Right lobe of liver (tissue), 4 donors: ENCODE measurements at regions not wholly inside any gene's neighbourhood (a gene's known extent, or its start where the extent isn't known, plus 50 kb on each side); places are given as distances from the start of the nearest gene placed in this dataset.

Experiments used
- CTCF ChIP-seq, 4 donors: fragments of 200-600 bp in 3 of 4; fragments of 450-650 bp in 1 of 4; IDR thresholded peaks; one replicate each; pipeline versions ENCODE4 v1.5.1 to v1.8.0; 2016 to 2022; ENCODE audit warnings: antibody characterized with exemption in 4 of 4, mild to moderate bottlenecking in 2 of 4
- POLR2A ChIP-seq: fragments of 450-650 bp; IDR thresholded peaks from one replicate; pipeline ENCODE4 v1.6.1; 2017; ENCODE audit warnings: antibody characterized with exemption, mild to moderate bottlenecking
- donor health status: DM: no; HTN: no; CAD: no.
- donor health status: DM: no; HTN: no; CAD: no.
- donor health status: DM: no; HTN: yes; CAD: no.

DNA sequence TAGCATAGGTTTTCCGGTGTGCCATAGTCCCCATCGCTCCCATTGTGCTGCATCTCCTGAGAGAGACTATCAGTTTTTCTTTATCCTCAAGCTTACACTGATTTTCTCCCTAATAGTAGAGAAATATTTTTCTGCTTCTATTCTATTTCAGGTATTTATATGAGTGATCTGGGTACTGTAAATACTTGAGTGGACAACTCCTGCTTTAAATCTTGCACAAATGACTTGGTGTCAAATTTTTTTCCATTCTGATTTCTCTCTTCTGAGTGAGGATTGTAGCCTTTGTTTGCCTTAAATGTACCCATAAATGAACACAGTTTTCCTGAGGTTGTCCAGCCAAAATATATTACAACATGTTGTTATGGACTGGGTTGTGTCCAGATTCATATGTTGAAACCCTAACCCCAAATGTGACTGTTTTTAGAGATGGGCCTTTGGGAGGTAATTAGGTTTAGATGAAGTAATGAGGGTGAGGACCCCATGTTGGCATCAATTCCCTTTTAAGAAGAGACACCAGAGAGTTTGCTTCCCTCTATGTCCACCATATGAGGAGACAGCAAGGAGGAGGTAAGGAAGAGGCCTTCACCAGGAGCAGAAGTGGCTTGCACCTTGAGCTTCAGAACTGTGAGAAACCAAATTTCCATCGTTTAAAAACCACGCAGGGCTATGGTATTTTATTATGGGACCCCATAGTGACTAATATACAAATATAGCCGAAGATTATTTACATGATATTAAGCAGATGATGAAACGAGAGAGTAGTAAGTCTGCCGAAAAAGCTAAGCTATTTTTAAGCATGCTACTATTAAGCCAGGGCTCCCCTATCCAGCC, 336.4 kb upstream of the MPDZ start:
- TF ChIP-seq CTCF (IDR thresholded peaks at IDR 0.05), result no peak
- TF ChIP-seq POLR2A, result no peak
